Loucy (cell line): ENCODE measurements at regions not wholly inside any gene's neighbourhood (a gene's known extent, or its start where the extent isn't known, plus 50 kb on each side); places are given as distances from the start of the nearest gene placed in this dataset.

Source experiments
- CTCF ChIP-seq: fragments of 200-600 bp; sonication (generic); conservative IDR thresholded peaks from 2 replicates; pipeline ENCODE4 v1.5.1; 2014; ENCODE audit warnings: mild to moderate bottlenecking, antibody characterized with exemption, low read length
- EZH2phosphoT487 ChIP-seq: fragments of 200-600 bp; IDR thresholded peaks from 2 replicates; pipeline ENCODE4 v1.6.1; 2018; ENCODE audit warnings: antibody characterized with exemption, mild to moderate bottlenecking, moderate library complexity, borderline replicate concordance

DNA sequence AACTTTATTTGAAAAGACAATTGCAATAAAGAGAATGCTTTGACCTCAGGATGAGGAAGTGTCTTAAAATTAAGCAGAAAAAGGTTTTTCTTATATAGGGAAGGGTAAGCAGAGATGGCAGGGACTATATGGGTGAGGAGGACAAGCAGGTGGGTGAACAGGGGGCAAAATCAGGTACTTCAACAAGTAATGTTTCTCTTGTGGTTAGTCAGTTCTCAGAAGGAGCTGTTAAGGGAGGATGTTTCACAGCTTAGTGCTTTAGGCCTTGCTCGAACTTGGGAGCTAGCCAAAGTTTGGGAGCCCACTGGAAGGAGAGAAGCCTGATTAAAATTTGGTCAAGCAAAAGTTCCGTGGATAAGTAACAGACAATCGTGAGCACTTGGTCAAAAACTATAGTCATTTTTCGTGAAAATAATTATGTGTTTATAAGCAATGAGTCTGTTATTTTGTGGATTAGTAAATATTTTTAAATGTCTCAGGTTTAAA is 364.2 kb upstream of the TMPO start:
- TF ChIP-seq CTCF (no peak), EZH2phosphoT487 (no peak)
